Muscle of leg (tissue), 3 donors: ENCODE measurements at regions not wholly inside any gene's neighbourhood (a gene's known extent, or its start where the extent isn't known, plus 50 kb on each side); places are given as distances from the start of the nearest gene placed in this dataset.
A peak's percentile ranks its signal among the peaks of the same experiment; 100 is the strongest.

ENCODE experiments used
- DNase-seq: peaks from one replicate; pipeline ENCODE4 v3.0.0; 2013
- H3K27ac ChIP-seq: one replicate; pipeline ENCODE4 v1.5.1; 2013; ENCODE audit warnings: mild to moderate bottlenecking, low read length, control low read depth
- H3K27me3 ChIP-seq: one replicate; pipeline ENCODE4 v1.6.1; 2013; ENCODE audit warnings: low read length; ENCODE audit not compliant: control insufficient read depth, insufficient read depth
- H3K36me3 ChIP-seq: one replicate; pipeline ENCODE4 v1.6.1; 2013; ENCODE audit warnings: low read length; ENCODE audit not compliant: control insufficient read depth, insufficient read depth
- H3K4me1 ChIP-seq: one replicate; pipeline ENCODE4 v1.6.1; 2013; ENCODE audit warnings: low read length; ENCODE audit not compliant: control insufficient read depth, insufficient read depth
- H3K4me3 ChIP-seq: one replicate; pipeline ENCODE4 v1.5.1; 2013; ENCODE audit warnings: low read length, control low read depth
- H3K9me3 ChIP-seq: replicated peaks from 2 replicates; pipeline ENCODE4 v1.6.1; 2013; ENCODE audit warnings: low read depth, low read length; ENCODE audit not compliant: control insufficient read depth
- WGBS: methylation state at CpG from one replicate; pipeline ENCODE4 v1.1.5; 2013; ENCODE audit warnings: missing lambda C conversion rate; ENCODE audit not compliant: insufficient coverage; 5-methylcytosine and 5-hydroxymethylcytosine counted together

DNA sequence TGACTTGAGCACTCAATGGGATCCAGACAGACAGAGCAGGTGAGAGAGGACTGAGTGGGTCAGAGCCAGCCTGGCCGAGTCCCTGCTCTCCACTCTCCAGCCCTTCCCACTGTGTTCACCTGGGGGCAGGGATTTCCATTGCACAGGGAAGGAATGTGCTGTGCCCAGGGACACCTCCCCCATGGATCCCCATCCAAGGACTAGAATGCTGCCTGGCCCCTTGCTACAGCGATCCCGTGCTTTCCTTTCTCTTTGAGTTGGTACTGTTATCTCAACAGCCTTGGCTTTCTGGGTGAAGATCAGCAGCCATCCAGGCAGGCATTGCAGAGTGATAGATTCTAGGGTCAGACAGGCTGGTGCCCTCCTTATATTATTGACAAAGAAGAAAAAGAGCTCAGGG is 60.3 kb upstream of the DLK1 start:
- no peak for DNase-seq
- no CpG with 5 or more reads among the region's 3 CpGs for WGBS
- Histone ChIP-seq H3K4me1 (peaks cover 88% of the 10 kb centered on the region), H3K27ac (peak overlapping the region; percentile 91), H3K27me3 (no peaks in the 10 kb centered on the region), H3K36me3 (no peaks in the 10 kb centered on the region), H3K9me3 (no peaks in the 10 kb centered on the region), H3K4me3 (no peak overlapping the region)

DNA sequence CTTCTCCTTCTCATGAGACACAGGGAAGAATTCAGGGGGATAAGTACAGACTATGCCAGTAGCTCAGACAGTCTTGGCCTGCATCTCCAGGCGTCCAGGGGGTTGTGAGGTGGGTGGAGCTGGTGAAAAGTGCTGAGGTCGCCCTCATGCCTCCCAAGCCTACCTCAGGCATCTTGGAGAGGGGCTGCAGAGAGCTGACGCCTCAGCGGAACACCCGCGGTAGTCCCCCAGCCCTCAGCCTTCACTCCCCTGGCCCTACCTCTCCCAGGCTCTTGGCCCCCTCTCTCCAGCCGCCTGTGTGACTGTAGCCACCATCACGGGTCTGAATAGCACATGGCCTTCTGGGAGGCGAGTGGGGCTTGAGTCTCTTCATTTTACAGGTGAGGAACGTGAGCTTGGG is 59.8 kb upstream of the DLK1 start:
- WGBS, result 78% methylated on average over 5 of the region's 10 CpGs

DNA sequence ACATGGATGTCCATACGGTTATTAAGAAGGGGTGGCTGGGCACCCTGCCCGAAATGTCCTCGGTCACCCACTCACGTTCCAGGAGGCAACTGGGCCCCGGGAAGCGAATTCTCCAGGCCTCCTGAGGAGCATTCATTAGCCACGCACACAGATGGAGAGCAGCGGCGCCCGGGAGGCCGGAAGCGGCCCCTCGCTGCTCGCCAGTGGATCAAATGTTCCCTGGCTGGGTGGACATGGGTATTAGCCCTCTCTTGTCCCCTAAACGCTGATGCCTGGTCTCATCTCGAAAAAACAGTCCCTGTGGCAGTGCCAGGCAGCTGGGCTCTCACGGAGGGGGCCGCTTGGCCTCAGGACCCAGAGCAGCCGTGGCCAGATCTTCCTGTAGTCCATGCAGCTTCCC is 59.0 kb upstream of the DLK1 start:
- 56% methylated on average over 19 of the region's 19 CpGs for WGBS
- H3K27ac ChIP-seq, result peak overlapping the region; percentile 91
- DNase-seq, result peak; percentile 82
- H3K36me3 ChIP-seq, result no peaks in the 10 kb centered on the region
- peaks cover 86% of the 10 kb centered on the region for H3K4me1 ChIP-seq
- H3K9me3 ChIP-seq, result no peaks in the 10 kb centered on the region
- H3K27me3 ChIP-seq, result no peaks in the 10 kb centered on the region
- no peak overlapping the region for H3K4me3 ChIP-seq

More for the DNA sequence above, 59.8 kb upstream of the DLK1 start:
- H3K27ac ChIP-seq, result peak overlapping the region; percentile 91
- DNase-seq, result no peak
- no peaks in the 10 kb centered on the region for H3K36me3 ChIP-seq
- no peaks in the 10 kb centered on the region for H3K27me3 ChIP-seq
- H3K9me3 ChIP-seq, result no peaks in the 10 kb centered on the region
- H3K4me3 ChIP-seq, result no peak overlapping the region
- H3K4me1 ChIP-seq, result peaks cover 83% of the 10 kb centered on the region

DNA sequence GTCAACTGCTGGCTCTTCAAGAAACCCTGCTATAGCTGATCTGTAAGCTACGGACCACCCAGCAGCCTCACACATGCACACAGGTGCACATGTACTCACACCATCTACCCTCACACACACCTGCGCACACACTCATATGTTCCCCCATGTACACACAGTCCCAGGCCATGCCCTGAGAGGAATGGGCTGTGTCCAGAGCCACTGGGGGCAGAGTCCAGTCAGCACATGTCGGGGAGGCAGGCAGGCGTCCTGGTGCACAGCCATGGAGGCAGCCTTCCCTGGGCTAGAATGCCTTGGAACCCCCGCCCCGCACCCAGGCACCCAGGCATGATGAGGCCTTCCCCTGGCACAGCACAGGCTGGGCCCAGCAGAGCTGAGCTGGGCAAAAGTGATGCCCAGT is 58.3 kb upstream of the DLK1 start:
- Histone ChIP-seq H3K36me3 (no peaks in the 10 kb centered on the region), H3K9me3 (no peaks in the 10 kb centered on the region), H3K4me3 (no peak overlapping the region), H3K27ac (peak overlapping the region; percentile 87), H3K27me3 (no peaks in the 10 kb centered on the region), H3K4me1 (peaks cover 88% of the 10 kb centered on the region)
- 84% methylated on average over 6 of the region's 6 CpGs for WGBS
- no peak for DNase-seq

DNA sequence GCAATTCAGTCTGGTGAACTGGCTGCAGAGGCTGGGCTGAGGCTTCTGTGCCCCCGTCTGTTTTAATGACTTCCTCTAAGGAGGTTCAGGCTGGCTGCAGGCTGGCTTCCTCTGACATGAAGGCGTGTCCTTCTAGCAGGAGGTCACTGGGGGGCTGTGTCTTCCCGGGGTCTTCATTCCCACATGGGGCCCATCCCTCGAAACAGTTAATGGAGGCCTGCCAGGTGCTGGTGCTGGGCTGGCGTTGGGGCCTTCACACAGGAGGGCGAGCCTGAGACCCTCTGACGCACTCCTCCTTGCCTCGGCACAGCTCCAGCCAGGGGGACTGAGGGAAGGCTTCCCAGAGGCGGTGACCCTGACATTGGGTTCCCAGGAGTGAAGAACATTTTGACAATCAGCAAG is 57.7 kb upstream of the DLK1 start:
- peak overlapping the region; percentile 87 for H3K27ac ChIP-seq
- peaks cover 88% of the 10 kb centered on the region for H3K4me1 ChIP-seq
- H3K4me3 ChIP-seq, result no peak overlapping the region
- no peaks in the 10 kb centered on the region for H3K9me3 ChIP-seq
- no peak for DNase-seq
- no peaks in the 10 kb centered on the region for H3K36me3 ChIP-seq
- 47% methylated on average over 9 of the region's 9 CpGs for WGBS
- H3K27me3 ChIP-seq, result no peaks in the 10 kb centered on the region

DNA sequence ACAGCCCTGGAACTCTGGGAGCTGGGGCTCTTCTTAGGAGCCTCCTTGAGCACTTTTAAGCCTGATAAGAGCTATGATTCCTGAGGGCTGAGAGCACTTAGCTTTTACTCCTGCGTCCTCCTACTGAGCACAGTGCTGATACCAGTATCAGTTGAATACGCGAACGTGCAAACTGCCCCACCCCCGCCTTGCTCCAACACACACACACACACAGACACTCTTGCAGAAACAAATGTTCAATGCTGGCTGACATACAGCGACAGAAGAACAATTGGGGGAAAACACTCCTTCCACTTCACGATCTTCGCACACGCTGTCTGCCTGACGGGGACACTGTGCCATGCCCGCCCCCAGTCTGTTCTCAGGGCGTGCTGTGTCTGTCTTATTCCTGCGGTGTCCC is 57.2 kb upstream of the DLK1 start:
- DNase-seq, result peak; percentile 67
- Histone ChIP-seq H3K4me3 (no peak overlapping the region), H3K27ac (peak overlapping the region; percentile 87), H3K9me3 (no peaks in the 10 kb centered on the region), H3K27me3 (no peaks in the 10 kb centered on the region), H3K36me3 (no peaks in the 10 kb centered on the region), H3K4me1 (peaks cover 88% of the 10 kb centered on the region)
- WGBS, result 31% methylated on average over 4 of the region's 13 CpGs

DNA sequence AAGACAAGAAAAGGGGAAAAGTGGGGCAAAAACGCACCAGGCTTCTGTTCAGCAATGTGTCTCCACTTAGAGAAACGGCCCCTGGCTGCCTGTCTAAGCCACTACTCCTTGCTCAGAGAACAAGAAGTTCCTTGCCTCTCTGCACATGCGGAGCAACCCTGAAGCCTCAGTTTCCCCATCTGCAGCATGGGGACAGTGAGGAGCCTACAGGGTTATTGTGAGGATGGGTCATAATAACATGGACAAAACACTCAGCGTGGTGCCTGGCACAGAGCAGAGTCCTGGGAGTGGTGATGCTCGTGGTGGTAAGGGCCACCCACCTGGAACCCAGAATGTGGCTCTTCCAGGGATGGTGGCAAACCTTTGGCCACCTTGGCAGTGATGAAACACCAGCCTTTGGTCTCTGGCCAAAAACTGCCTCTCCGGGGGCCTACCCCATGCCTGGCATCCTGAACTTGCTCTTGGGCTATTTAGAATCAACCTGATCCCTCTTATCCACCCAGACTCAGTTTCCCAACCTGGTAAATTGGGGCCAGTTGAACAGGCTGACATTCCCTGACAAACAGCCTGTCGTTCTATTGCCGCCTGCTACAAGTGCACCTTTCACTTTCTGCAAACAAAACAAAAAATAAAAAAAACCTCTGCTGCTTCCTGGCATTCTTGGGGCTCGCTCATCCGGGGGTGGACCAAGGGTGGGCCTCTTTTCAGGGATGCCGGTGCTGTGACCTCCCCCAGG is 56.5 kb upstream of the DLK1 start:
- no peaks in the 10 kb centered on the region for H3K9me3 ChIP-seq
- no peaks in the 10 kb centered on the region for H3K27me3 ChIP-seq

DNA sequence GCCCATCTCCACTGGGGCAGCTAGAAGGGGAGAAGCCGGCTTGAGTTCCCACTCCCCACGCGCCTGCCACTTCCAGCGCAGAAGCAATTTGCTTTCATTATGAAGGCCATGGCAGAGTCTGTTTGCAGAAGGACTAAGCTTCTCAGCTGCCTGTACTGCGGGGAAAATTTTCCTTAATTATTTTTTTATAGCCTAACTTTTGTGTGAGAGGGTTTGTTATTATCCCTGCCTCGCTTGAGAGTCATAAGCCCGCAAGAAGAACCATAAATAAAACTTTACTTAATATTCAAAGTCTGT is 56.0 kb upstream of the DLK1 start:
- WGBS, result no CpG with 5 or more reads among the region's 7 CpGs

More for the DNA sequence above, 56.5 kb upstream of the DLK1 start:
- Histone ChIP-seq H3K27ac (peak overlapping the region; percentile 31), H3K4me3 (no peak overlapping the region), H3K36me3 (no peaks in the 10 kb centered on the region), H3K4me1 (peaks cover 89% of the 10 kb centered on the region)
- no peak for DNase-seq
- WGBS, result 40% methylated on average over 10 of the region's 11 CpGs

DNA sequence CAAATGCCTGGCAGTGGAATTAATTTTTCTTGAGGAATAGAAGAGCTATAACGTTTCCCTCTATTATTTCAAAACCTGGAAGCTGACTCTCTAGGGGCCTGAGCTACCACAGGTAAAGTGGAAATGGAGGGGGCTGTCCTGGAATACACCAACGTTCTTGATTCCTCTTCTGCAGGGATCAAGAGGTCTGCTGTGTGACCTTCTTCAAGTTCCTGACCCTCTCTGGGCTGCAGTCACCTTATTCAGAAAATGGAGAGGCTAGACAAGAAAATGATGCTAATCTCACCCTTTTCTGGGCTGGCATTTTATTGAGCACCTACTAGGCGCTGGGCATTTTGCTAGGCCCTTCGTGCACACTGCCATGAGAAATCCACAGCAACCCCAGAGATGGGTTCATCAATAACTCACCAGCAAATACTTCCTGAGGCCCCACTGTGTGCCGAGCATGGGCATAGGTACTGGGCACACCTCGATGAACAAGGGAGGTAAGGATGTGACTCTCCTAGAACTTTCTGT is 55.2 kb upstream of the DLK1 start:
- no peak for DNase-seq
- peaks cover 89% of the 10 kb centered on the region for H3K4me1 ChIP-seq
- no peak overlapping the region for H3K27ac ChIP-seq
- H3K9me3 ChIP-seq, result no peaks in the 10 kb centered on the region
- H3K4me3 ChIP-seq, result no peak overlapping the region
- H3K27me3 ChIP-seq, result no peaks in the 10 kb centered on the region
- 88% methylated on average over 5 of the region's 6 CpGs for WGBS
- H3K36me3 ChIP-seq, result no peaks in the 10 kb centered on the region

More for the DNA sequence above, 56.0 kb upstream of the DLK1 start:
- DNase-seq, result no peak
- Histone ChIP-seq H3K4me3 (no peak overlapping the region), H3K36me3 (no peaks in the 10 kb centered on the region), H3K9me3 (no peaks in the 10 kb centered on the region), H3K27me3 (no peaks in the 10 kb centered on the region), H3K4me1 (peaks cover 89% of the 10 kb centered on the region), H3K27ac (peak overlapping the region; percentile 31)

DNA sequence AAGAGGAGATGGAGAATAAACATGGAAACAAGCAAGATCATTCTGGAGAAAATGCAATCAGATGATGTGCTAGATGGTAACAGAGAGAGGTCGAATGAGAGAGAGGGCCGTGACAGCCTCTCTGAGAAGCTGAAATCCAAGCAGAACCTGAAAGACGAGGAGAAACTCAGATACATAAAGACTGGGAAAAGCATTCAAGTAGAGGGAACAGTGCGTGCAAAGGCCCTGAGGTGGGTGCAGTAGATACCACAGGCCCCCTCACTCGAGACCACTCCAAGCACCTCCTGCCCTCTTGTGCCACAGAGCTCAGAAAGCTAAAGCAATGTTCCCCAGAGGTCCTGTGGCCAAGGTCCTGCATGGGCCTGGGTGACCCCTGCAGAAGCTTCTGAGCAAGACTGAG is 54.8 kb upstream of the DLK1 start:
- no peak for DNase-seq
- no peaks in the 10 kb centered on the region for H3K9me3 ChIP-seq
- H3K36me3 ChIP-seq, result no peaks in the 10 kb centered on the region
- H3K27me3 ChIP-seq, result no peaks in the 10 kb centered on the region
- peaks cover 89% of the 10 kb centered on the region for H3K4me1 ChIP-seq
- WGBS, result 87% methylated on average over 5 of the region's 5 CpGs
- H3K4me3 ChIP-seq, result no peak overlapping the region
- no peak overlapping the region for H3K27ac ChIP-seq
